Trophoblast cell (in vitro differentiated cells and primary cell): ENCODE measurements at regions not wholly inside any gene's neighbourhood (a gene's known extent, or its start where the extent isn't known, plus 50 kb on each side); places are given as distances from the start of the nearest gene placed in this dataset.

ENCODE experiments used
- DNase-seq, 2 donors: peaks; one replicate each; pipeline ENCODE4 v3.0.0-alpha.2; 2016
- H2AFZ ChIP-seq: 2 replicates; pipeline ENCODE4 v1.6.1; 2013; ENCODE audit warnings: low read length, moderate library complexity, mild to moderate bottlenecking; ENCODE audit not compliant: insufficient read depth, poor library complexity
- H2AK5ac ChIP-seq: 2 replicates; pipeline ENCODE4 v1.6.1; 2013; ENCODE audit warnings: mild to moderate bottlenecking, low read length
- H2BK120ac ChIP-seq: 2 replicates; pipeline ENCODE4 v1.6.1; 2013; ENCODE audit warnings: low read length, mild to moderate bottlenecking, moderate library complexity; ENCODE audit not compliant: insufficient read depth, poor library complexity
- H2BK12ac ChIP-seq: 2 replicates; pipeline ENCODE4 v1.6.1; 2013; ENCODE audit warnings: mild to moderate bottlenecking, low read length, moderate library complexity
- H2BK5ac ChIP-seq: 2 replicates; pipeline ENCODE4 v1.6.1; 2013; ENCODE audit warnings: low read length, low read depth, moderate library complexity, mild to moderate bottlenecking; ENCODE audit not compliant: poor library complexity
- H3K14ac ChIP-seq: 2 replicates; pipeline ENCODE4 v1.6.1; 2013; ENCODE audit warnings: mild to moderate bottlenecking, low read length
- H3K18ac ChIP-seq: 2 replicates; pipeline ENCODE4 v1.6.1; 2013; ENCODE audit warnings: mild to moderate bottlenecking, low read length
- H3K23ac ChIP-seq: 2 replicates; pipeline ENCODE4 v1.6.1; 2013; ENCODE audit warnings: low read length
- H3K27ac ChIP-seq: 2 replicates; pipeline ENCODE4 v1.5.1; 2013; ENCODE audit warnings: low read depth, mild to moderate bottlenecking, inconsistent platforms, low read length, moderate library complexity
- H3K27me3 ChIP-seq: 2 replicates; pipeline ENCODE4 v1.6.1; 2013; ENCODE audit warnings: inconsistent platforms, mild to moderate bottlenecking, low read length, moderate library complexity; ENCODE audit not compliant: insufficient read depth
- H3K36me3 ChIP-seq, 2 experiments: 1 replicate in 1 of 2; 2 replicates in 1 of 2; pipeline ENCODE4 v1.6.1; 2013; ENCODE audit warnings: low read length in 2 of 2, mild to moderate bottlenecking in 2 of 2, moderate library complexity in 1 of 2; ENCODE audit not compliant: insufficient read depth in 2 of 2, control insufficient read depth in 1 of 2
- H3K4ac ChIP-seq: 2 replicates; pipeline ENCODE4 v1.6.1; 2013; ENCODE audit warnings: low read depth, mild to moderate bottlenecking, low read length, moderate library complexity
- H3K4me1 ChIP-seq, 2 experiments: 1 replicate in 1 of 2; 2 replicates in 1 of 2; pipeline ENCODE4 v1.6.1; 2013; ENCODE audit warnings: low read length in 2 of 2, mild to moderate bottlenecking in 2 of 2, moderate library complexity in 1 of 2; ENCODE audit not compliant: insufficient read depth in 2 of 2, control insufficient read depth in 1 of 2
- H3K4me2 ChIP-seq: 2 replicates; pipeline ENCODE4 v1.6.1; 2013; ENCODE audit warnings: inconsistent platforms, mild to moderate bottlenecking, low read length, moderate library complexity
- H3K4me3 ChIP-seq: 2 replicates; pipeline ENCODE4 v1.5.1; 2013; ENCODE audit warnings: mild to moderate bottlenecking, low read depth, low read length, inconsistent platforms
- H3K79me1 ChIP-seq: one replicate; pipeline ENCODE4 v1.6.1; 2013; ENCODE audit warnings: low read length
- H3K79me2 ChIP-seq: 2 replicates; pipeline ENCODE4 v1.6.1; 2013; ENCODE audit warnings: low read length, mild to moderate bottlenecking; ENCODE audit not compliant: control insufficient read depth, insufficient read depth, poor library complexity
- H3K9ac ChIP-seq: 2 replicates; pipeline ENCODE4 v1.6.1; 2013; ENCODE audit warnings: mild to moderate bottlenecking, low read length
- H3K9me3 ChIP-seq: 2 replicates; pipeline ENCODE4 v1.6.1; 2013; ENCODE audit warnings: low read depth, mild to moderate bottlenecking, control low read depth, inconsistent platforms, low read length; ENCODE audit not compliant: insufficient read depth
- H4K12ac ChIP-seq: 2 replicates; pipeline ENCODE4 v1.6.1; 2013; ENCODE audit warnings: low read depth, mild to moderate bottlenecking, low read length, moderate library complexity
- H4K8ac ChIP-seq: 2 replicates; pipeline ENCODE4 v1.6.1; 2013; ENCODE audit warnings: low read depth, mild to moderate bottlenecking, low read length, moderate library complexity
- H4K91ac ChIP-seq: one replicate; pipeline ENCODE4 v1.6.1; 2013; ENCODE audit warnings: low read depth, mild to moderate bottlenecking, low read length, moderate library complexity
- WGBS: extraction: QIAGEN DNeasy Blood & Tissue Kit; methylation state at CpG from one replicate; pipeline ENCODE4 v1.1.7; 2013; ENCODE audit warnings: missing lambda C conversion rate; ENCODE audit not compliant: insufficient read length, insufficient coverage; ENCODE audit errors: extremely low coverage; 5-methylcytosine and 5-hydroxymethylcytosine counted together

DNA sequence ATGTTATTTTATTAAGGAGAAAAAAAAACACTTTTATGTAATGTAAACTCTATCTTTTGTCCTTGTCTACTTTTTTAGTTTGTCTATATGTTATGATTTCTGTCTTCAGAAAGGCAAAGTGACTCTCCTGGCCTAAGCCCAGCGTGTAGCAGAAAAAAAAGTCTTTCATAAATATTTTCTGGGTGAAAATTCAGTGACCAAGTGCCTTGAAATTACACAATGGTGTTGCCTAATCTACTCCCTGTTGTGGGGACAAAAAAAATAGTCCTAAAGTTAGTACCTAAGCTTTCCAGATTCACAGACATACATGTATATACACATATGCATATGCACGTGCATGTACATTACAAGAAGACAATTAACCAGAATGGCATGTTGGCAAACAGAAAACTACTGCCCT, 1257.8 kb upstream of the SORCS1 start:
- no peak overlapping the region for H3K27ac ChIP-seq
- H2AK5ac ChIP-seq = no peak overlapping the region
- no peak overlapping the region for H4K91ac ChIP-seq
- no peak overlapping the region for H2AFZ ChIP-seq
- H2BK5ac ChIP-seq = no peak overlapping the region
- H3K27me3 ChIP-seq = no peaks in the 10 kb centered on the region
- H3K36me3 ChIP-seq = no peaks in the 10 kb centered on the region
- H4K8ac ChIP-seq = no peak overlapping the region
- DNase-seq = no peak
- no peak overlapping the region for H3K4me3 ChIP-seq
- H2BK12ac ChIP-seq = no peak overlapping the region
- H3K4ac ChIP-seq = no peak overlapping the region
- no peak overlapping the region for H3K23ac ChIP-seq
- H3K4me2 ChIP-seq = no peak overlapping the region
- WGBS = no CpG with 5 or more reads among the region's 2 CpGs
- H3K4me1 ChIP-seq = no peaks in the 10 kb centered on the region
- no peak overlapping the region for H3K18ac ChIP-seq
- H3K9ac ChIP-seq = no peak overlapping the region
- H3K14ac ChIP-seq = no peak overlapping the region
- H2BK120ac ChIP-seq = no peak overlapping the region
- no peak overlapping the region for H4K12ac ChIP-seq
- H3K9me3 ChIP-seq = no peaks in the 10 kb centered on the region
- H3K79me1 ChIP-seq = no peaks in the 10 kb centered on the region
- H3K79me2 ChIP-seq = no peaks in the 10 kb centered on the region

DNA sequence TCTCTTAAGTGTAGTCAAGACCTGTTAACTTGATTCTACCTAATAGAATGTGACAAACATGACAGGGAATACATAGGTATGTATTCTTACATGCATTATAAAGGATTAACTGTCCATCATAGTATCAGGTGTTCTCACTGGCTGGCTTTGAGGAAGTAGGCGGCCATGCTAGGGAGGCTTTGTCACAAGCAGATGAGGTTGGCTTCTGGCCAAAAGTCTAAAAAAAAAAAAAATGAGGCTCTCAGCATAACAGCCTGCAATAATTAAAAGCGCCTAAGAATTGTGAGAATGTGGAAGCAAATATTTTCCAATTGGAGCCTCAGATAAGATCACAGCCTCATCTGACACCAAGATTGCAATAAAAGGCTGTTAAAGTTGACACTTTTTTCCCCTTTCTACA, 1256.8 kb upstream of the SORCS1 start:
- Histone ChIP-seq H3K27ac (no peak overlapping the region), H3K79me1 (no peaks in the 10 kb centered on the region), H2BK120ac (no peak overlapping the region), H3K23ac (no peak overlapping the region), H2BK5ac (no peak overlapping the region), H2AK5ac (no peak overlapping the region), H4K8ac (no peak overlapping the region), H4K12ac (no peak overlapping the region), H3K18ac (no peak overlapping the region), H3K79me2 (no peaks in the 10 kb centered on the region), H3K4me3 (no peak overlapping the region), H3K9me3 (no peaks in the 10 kb centered on the region), H4K91ac (no peak overlapping the region), H3K4me1 (no peaks in the 10 kb centered on the region), H3K14ac (no peak overlapping the region), H2BK12ac (no peak overlapping the region), H3K4ac (no peak overlapping the region), H2AFZ (no peak overlapping the region), H3K27me3 (no peaks in the 10 kb centered on the region), H3K36me3 (no peaks in the 10 kb centered on the region), H3K4me2 (no peak overlapping the region), H3K9ac (no peak overlapping the region)
- no peak for DNase-seq
- no CpG with 5 or more reads among the region's 2 CpGs for WGBS

DNA sequence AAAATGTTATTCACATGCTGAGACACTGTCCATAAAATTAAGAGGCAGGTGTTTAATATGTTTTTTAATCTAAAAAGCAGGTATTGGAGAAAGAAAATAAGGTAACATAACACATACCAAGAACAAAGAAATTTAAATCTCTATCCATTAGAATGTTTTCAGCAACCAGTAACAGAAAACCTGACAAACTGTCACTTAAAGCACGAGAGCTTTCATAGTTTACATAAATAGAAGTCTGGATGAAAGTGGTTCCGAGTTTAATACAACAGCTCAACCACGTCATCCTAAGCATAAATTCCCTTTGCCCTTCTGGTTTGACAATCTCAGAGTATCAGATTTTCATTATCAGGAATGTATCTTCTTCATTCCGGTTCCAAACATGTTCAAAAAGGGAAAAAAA, 1249.4 kb upstream of the SORCS1 start:
- Histone ChIP-seq H4K8ac (no peak overlapping the region), H3K4me3 (no peak overlapping the region), H2AFZ (no peak overlapping the region), H3K4ac (no peak overlapping the region), H3K36me3 (no peaks in the 10 kb centered on the region), H2AK5ac (no peak overlapping the region), H2BK120ac (no peak overlapping the region), H3K18ac (no peak overlapping the region), H3K23ac (no peak overlapping the region), H3K4me2 (no peak overlapping the region), H3K79me2 (no peaks in the 10 kb centered on the region), H3K9ac (no peak overlapping the region), H2BK5ac (no peak overlapping the region), H4K91ac (no peak overlapping the region), H4K12ac (no peak overlapping the region), H3K79me1 (no peaks in the 10 kb centered on the region), H3K27me3 (no peaks in the 10 kb centered on the region), H3K14ac (no peak overlapping the region), H2BK12ac (no peak overlapping the region), H3K4me1 (no peaks in the 10 kb centered on the region), H3K9me3 (no peaks in the 10 kb centered on the region), H3K27ac (no peak overlapping the region)
- no CpG with 5 or more reads among the region's 4 CpGs for WGBS
- DNase-seq = no peak

DNA sequence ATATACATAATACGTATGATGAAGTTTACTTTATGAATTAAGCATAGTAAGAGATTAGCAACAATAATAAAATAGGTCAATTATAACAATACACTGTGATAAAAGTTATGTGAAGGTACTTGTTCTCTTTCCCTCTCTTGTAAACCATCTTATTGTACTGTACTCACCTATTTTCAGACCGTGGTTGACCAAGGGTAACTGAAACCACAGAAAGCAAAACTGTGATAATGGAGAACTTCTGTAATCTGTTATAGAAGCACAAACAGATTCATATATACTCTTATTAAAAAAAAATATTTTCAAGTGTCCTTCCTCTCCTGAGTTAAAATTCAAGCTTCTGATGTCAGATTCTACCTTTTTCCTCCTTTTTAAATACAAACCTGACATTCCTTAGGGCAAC, 1247.8 kb upstream of the SORCS1 start:
- H3K27ac ChIP-seq = no peak overlapping the region
- no peak overlapping the region for H4K12ac ChIP-seq
- no peaks in the 10 kb centered on the region for H3K79me1 ChIP-seq
- no peak overlapping the region for H4K8ac ChIP-seq
- no peak overlapping the region for H3K9ac ChIP-seq
- no peak overlapping the region for H2AFZ ChIP-seq
- H2BK5ac ChIP-seq = no peak overlapping the region
- no peak overlapping the region for H3K4me2 ChIP-seq
- no peaks in the 10 kb centered on the region for H3K27me3 ChIP-seq
- no peak for DNase-seq
- no peak overlapping the region for H3K4ac ChIP-seq
- no peaks in the 10 kb centered on the region for H3K4me1 ChIP-seq
- no peak overlapping the region for H3K4me3 ChIP-seq
- no peaks in the 10 kb centered on the region for H3K79me2 ChIP-seq
- no peak overlapping the region for H3K18ac ChIP-seq
- H3K14ac ChIP-seq = no peak overlapping the region
- no peak overlapping the region for H4K91ac ChIP-seq
- no peak overlapping the region for H2BK12ac ChIP-seq
- WGBS = no CpG with 5 or more reads among the region's 2 CpGs
- no peak overlapping the region for H3K23ac ChIP-seq
- no peak overlapping the region for H2AK5ac ChIP-seq
- H3K36me3 ChIP-seq = no peaks in the 10 kb centered on the region
- no peaks in the 10 kb centered on the region for H3K9me3 ChIP-seq
- H2BK120ac ChIP-seq = no peak overlapping the region
